GM12801 (cell line): ENCODE measurements at regions not wholly inside any gene's neighbourhood (a gene's known extent, or its start where the extent isn't known, plus 50 kb on each side); places are given as distances from the start of the nearest gene placed in this dataset.

ENCODE experiments used
- TF ChIP-seq, protein P1 (sequence below): IDR thresholded peaks from one replicate; pipeline ENCODE4 v1.5.1; 2011; ENCODE audit warnings: control low read depth; ENCODE audit not compliant: insufficient read length; ENCODE audit errors: extremely low read depth

DNA sequence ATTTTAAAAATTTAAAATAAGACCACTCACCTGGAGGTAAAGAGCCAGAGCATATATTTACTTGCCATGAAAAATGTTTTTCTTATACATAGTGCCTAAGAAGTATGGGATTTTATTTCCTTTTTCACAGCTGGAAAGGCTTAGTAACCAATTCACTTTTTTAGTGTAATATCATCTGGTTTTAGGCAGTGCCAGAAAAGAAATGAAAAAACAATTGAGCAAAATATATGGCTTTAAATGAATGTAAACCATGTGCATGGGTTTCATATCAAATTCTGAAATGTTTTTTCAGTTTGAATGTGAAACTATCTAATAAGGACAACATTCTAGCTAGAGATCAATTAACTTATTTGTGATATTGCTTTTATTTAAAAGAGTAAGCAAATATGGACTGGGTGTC is 672.4 kb upstream of the ADAMTS5 start:
- TF ChIP-seq, protein P1, sequence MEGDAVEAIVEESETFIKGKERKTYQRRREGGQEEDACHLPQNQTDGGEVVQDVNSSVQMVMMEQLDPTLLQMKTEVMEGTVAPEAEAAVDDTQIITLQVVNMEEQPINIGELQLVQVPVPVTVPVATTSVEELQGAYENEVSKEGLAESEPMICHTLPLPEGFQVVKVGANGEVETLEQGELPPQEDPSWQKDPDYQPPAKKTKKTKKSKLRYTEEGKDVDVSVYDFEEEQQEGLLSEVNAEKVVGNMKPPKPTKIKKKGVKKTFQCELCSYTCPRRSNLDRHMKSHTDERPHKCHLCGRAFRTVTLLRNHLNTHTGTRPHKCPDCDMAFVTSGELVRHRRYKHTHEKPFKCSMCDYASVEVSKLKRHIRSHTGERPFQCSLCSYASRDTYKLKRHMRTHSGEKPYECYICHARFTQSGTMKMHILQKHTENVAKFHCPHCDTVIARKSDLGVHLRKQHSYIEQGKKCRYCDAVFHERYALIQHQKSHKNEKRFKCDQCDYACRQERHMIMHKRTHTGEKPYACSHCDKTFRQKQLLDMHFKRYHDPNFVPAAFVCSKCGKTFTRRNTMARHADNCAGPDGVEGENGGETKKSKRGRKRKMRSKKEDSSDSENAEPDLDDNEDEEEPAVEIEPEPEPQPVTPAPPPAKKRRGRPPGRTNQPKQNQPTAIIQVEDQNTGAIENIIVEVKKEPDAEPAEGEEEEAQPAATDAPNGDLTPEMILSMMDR, result no peak

DNA sequence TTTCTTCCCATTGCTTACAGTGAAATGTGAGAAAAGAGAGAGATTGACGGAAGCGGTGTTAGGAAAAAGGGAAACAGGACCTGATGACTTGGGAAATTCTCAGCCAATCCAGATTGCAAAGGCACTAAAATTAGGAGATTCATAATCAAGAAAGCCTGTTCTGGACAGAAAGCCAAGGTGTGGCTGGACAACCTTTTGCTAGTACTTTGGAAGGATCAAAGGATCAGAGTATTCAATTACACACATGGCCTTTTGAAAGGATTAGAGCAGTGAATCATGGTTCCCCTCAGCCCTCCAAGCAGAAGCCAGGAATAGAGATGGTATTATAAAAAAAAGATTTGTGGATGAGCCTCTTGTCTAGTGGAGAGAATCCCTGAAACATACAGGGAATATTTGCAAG is 669.8 kb upstream of the ADAMTS5 start:
- TF ChIP-seq, protein P1, result no peak

DNA sequence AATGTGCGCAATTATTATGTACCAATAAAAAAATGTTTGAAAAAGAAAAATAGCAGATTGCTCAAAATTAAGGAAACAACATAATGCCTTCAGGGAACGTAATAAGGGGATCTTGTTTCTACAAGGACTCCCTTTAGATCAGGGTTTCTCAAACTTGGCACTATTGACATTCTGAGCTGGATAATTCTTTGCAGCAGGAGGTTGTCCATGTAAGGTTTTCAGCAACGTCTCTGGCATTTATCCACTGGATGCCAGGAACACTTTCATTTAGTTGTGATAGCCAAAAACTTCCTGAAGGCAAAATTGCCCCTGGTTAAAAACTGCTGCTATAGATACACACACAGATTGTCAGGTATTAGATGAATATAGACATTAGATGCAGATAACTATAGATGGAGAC is 666.7 kb upstream of the ADAMTS5 start:
- TF ChIP-seq, protein P1, result no peak

DNA sequence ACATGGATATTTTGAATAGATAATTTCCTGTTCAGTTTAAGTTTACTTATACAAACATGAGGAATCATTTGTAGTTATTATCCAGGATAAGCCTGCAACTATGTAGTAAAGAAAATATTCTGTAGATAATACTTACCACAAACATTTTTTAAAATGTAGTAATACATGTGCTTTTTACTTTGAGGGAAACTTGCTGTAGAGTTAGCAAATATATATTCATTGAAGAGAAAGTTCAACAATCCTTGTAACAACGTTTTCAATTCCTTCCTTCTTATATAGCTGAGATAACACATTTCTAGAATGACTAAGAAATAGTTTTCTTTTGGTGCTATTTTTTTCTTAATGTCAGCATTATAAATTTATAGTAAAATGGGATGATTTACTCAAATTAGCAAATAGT is 664.6 kb upstream of the ADAMTS5 start:
- TF ChIP-seq, protein P1, result no peak

DNA sequence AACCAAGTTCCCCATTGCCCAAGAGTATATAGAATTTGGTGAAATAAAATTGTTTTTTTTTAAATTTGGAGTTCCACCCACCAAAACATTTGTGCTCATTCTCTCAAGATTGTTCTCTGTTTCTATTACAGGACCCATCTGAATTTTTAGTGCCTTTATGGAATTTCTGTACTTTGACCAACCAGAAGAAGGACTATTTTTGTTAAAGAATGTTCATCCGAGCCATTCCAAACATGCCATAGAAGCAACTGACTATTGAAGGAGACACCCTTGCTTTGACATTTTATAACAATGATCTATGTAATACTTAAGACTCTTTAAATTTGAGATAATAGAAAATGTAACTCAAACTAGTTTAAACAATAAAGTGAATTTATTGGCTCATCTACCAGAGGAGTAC is 655.7 kb upstream of the ADAMTS5 start:
- TF ChIP-seq, protein P1, result no peak

DNA sequence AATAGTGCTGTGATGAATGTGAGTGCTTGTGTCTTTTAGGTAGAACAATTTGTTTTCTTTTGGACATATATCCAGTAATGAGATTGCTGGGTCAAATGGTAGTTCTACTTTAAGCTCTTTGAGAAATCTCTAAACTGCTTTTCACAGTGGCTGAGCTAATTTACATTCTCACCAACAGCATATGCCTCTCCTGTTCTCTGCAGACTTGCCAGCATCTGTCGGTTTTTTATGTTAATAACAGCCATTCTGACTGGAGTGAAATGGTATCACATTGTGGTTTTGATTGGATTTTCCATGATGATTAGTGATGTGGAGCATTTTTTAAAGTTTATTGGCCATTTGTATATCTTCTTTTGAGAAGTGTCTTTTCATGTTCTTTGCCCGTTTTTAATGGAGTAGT is 647.3 kb upstream of the ADAMTS5 start:
- TF ChIP-seq, protein P1, result no peak

DNA sequence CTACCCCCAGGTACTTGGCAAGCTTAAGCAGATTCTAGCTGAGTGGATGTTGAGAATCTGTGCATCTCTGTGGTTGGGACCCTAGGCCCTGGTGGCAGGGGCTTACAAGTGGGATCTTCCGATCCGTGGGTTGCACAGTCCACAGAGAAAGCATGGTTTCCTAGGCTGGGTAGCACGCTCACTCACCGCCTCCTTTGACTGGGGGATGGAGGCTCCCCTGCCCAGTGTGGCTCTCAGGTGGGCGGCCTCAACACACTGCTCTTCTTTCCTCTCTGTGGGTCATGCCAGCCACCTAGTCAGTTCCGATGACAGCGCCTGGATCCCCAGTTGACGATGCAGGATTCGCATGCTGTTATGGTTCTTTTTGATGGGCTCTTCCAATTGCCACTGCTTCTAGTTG is 639.5 kb upstream of the ADAMTS5 start:
- TF ChIP-seq, protein P1, result no peak

DNA sequence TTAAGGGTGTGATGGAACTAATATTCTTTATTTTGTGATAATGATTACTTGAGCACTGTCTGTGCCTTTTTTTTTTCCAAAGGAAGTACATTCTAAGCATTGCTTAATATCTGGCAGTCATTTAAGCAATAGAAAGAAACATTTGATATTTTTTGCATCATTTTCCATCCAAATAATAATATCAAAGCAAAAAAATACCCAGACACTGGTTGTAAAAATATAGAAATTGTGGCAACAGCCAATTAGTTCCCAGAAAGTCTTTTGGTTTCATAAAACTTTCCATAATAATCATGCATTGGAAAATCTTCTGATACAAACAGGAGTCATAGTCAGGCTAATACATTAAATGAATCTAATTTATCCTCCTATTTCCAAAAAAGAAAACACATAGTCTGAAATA is 629.3 kb upstream of the ADAMTS5 start:
- TF ChIP-seq, protein P1, result no peak
